Chondrocyte (in vitro differentiated cells): ENCODE measurements at regions not wholly inside any gene's neighbourhood (a gene's known extent, or its start where the extent isn't known, plus 50 kb on each side); places are given as distances from the start of the nearest gene placed in this dataset.

ENCODE experiments used
- DNase-seq: peaks from one replicate; pipeline ENCODE4 v3.0.0; 2021; ENCODE audit warnings: mixed read lengths, low spot score
- H3K27ac Mint-ChIP-seq: one replicate; pipeline ENCODE4 v1.8.0; 2021; ENCODE audit warnings: mild to moderate bottlenecking, moderate library complexity, mixed read lengths; ENCODE audit not compliant: unreplicated experiment
- H3K27me3 Mint-ChIP-seq: 2 replicates; pipeline ENCODE4 v1.8.0; 2021; ENCODE audit warnings: low read depth, mixed read lengths
- H3K36me3 Mint-ChIP-seq: 2 replicates; pipeline ENCODE4 v1.8.0; 2021; ENCODE audit warnings: low read depth, mixed read lengths
- H3K4me1 Mint-ChIP-seq: 2 replicates; pipeline ENCODE4 v1.8.0; 2021; ENCODE audit warnings: low read depth, mild to moderate bottlenecking, mixed read lengths
- H3K4me3 Mint-ChIP-seq: one replicate; pipeline ENCODE4 v1.8.0; 2021; ENCODE audit warnings: mild to moderate bottlenecking, moderate library complexity, mixed read lengths; ENCODE audit not compliant: unreplicated experiment
- H3K9me3 Mint-ChIP-seq: 2 replicates; pipeline ENCODE4 v1.8.0; 2021; ENCODE audit warnings: low read depth, mixed read lengths
- TF ChIP-seq, protein P1 (sequence below): fragments of 200-600 bp; sonication (generic); IDR thresholded peaks from 2 replicates; pipeline ENCODE4 v1.5.0; 2021; ENCODE audit warnings: antibody characterized with exemption, mild to moderate bottlenecking, moderate library complexity

DNA sequence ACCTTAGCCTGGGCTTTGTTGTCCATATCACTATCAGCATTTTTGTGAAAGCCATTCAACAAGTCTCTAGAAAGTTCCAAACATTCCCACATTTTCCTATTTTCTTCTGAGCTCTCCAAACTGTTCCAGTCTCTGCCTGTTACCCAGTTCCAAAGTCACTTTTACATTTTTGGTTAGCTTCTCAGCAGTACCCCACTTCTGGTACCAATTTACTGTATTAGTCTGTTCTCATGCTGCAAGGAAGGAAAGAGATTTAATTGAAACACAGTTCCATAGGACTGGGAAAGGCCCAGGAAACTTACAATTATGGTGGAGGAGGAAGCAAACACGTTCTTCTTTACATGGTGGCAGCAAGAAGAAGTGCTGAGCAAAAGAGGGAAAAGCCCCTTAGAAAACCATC is 247.2 kb upstream of the B3GALT2 start:
- Mint-ChIP-seq H3K4me1 (peaks cover 17% of the 10 kb centered on the region), H3K27me3 (no peaks in the 10 kb centered on the region), H3K9me3 (peaks cover 14% of the 10 kb centered on the region), H3K27ac (no peak overlapping the region), H3K36me3 (peaks cover 8% of the 10 kb centered on the region), H3K4me3 (no peak overlapping the region)
- DNase-seq, result no peak
- TF ChIP-seq, protein P1, sequence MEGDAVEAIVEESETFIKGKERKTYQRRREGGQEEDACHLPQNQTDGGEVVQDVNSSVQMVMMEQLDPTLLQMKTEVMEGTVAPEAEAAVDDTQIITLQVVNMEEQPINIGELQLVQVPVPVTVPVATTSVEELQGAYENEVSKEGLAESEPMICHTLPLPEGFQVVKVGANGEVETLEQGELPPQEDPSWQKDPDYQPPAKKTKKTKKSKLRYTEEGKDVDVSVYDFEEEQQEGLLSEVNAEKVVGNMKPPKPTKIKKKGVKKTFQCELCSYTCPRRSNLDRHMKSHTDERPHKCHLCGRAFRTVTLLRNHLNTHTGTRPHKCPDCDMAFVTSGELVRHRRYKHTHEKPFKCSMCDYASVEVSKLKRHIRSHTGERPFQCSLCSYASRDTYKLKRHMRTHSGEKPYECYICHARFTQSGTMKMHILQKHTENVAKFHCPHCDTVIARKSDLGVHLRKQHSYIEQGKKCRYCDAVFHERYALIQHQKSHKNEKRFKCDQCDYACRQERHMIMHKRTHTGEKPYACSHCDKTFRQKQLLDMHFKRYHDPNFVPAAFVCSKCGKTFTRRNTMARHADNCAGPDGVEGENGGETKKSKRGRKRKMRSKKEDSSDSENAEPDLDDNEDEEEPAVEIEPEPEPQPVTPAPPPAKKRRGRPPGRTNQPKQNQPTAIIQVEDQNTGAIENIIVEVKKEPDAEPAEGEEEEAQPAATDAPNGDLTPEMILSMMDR, result no peak

DNA sequence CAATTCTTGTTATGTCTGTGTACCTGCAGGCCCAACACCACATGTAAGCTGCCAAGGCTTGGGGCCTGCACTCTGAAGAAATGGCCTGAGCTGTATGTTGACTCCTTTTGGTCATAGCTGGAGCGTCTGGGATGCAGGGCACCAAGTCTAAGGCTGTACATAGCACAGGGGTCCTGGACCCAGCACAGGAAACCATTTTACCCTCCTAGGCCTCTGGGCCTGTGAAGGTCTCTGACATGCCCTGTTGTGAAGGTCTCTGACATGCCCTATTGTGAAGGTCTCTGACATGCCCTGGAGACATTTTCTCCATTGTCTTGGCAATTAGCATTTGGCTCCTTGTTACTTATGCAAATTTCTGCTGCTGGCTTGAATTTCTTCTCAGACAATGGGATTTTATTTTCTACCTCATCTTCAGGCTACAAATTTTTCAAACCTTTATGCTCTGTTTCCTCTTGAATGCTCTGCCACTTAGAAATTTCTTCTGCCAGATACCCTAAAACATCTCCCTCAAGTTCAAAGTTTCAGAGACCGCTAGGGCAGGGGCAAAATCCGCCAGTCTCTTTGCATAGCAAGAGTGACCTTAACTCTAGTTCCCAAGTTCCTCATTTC is 246.7 kb upstream of the B3GALT2 start:
- TF ChIP-seq, protein P1, result no peak
- Mint-ChIP-seq H3K27me3 (no peaks in the 10 kb centered on the region), H3K27ac (no peak overlapping the region), H3K4me3 (no peak overlapping the region), H3K9me3 (peaks cover 14% of the 10 kb centered on the region), H3K36me3 (peaks cover 8% of the 10 kb centered on the region), H3K4me1 (peaks cover 17% of the 10 kb centered on the region)
- DNase-seq, result no peak

DNA sequence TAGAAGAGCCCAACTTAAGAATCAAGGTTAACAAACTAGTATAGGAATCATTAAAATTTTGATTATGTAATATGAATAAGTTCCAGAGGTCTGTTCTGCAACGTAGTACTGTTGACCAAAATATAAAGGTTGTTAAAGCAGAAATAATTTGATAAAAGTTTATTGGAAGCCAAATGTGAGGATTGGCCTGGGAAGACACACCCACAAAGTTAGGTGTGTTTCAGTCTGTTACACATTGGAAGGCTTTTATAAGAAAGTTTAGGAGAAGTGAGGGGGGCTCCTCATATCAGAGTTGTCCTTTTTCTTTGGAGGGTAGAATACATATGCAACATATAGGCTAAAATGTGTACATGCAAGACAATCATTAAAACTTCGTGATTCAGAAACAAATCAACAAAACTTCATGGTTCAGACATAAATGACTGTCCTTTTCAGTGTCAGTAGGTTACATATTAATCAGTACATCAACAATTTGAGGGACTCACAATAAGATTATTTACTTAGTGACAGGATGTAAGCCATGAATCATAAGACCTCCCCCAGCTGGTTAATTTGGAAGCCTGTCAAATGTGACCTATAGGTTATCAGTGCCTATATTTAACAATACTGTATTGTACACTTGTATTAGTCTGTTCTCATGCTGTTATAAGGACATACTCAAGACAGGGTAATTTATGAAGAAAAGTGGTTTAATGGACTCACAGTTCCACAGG is 245.0 kb upstream of the B3GALT2 start:
- Mint-ChIP-seq H3K36me3 (peaks cover 8% of the 10 kb centered on the region), H3K4me3 (no peak overlapping the region), H3K4me1 (peaks cover 17% of the 10 kb centered on the region), H3K27ac (no peak overlapping the region), H3K27me3 (no peaks in the 10 kb centered on the region), H3K9me3 (peaks cover 12% of the 10 kb centered on the region)
- TF ChIP-seq, protein P1, result no peak
- DNase-seq, result no peak

DNA sequence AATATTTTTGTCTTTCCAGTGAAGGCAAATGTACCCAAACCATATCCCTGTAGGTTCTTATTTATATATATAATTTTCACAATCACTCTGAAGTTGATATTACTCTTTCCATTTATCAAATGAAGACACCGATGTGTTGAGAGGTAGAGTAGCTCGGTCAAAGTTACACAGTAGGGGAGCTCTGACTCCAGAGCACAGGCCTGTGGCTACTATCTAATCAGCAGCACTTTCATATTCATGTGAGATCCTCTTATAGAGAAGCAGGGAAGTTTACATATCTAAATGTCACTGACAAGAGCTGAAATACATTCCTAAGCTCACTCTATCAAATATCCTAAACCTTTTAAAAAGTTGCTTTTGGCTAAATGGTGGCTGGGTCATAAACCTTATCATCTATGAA is 241.1 kb upstream of the B3GALT2 start:
- Mint-ChIP-seq H3K36me3 (peaks cover 2% of the 10 kb centered on the region), H3K9me3 (no peaks in the 10 kb centered on the region), H3K27me3 (no peaks in the 10 kb centered on the region), H3K4me1 (peaks cover 7% of the 10 kb centered on the region), H3K4me3 (no peak overlapping the region), H3K27ac (no peak overlapping the region)
- DNase-seq, result no peak
- TF ChIP-seq, protein P1, result no peak

DNA sequence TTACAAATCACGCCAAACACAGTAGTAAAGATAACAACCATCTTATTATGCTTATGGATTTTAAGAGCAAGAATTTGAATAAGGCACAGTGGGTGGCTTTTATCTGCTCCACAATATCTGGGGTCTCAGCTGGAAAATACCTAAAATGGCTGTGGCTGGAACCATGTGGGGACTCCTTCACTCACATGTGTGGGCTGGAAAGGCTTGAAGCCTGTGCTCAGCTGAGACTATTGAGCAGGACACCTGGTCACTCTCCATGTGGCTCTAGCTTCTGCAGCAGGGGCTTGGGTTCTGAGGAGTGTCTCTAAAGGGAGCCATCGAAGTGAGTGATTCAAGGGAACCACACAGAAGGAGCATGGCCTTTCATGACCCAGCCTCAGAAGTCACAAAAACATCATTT is 239.6 kb upstream of the B3GALT2 start:
- no peak for DNase-seq
- no peaks in the 10 kb centered on the region for H3K36me3 Mint-ChIP-seq

More for the DNA sequence above, 239.6 kb upstream of the B3GALT2 start:
- Mint-ChIP-seq H3K4me1 (no peaks in the 10 kb centered on the region), H3K9me3 (no peaks in the 10 kb centered on the region), H3K27me3 (no peaks in the 10 kb centered on the region), H3K27ac (no peak overlapping the region), H3K4me3 (no peak overlapping the region)
- TF ChIP-seq, protein P1, result no peak
